ENCODE measurements at regions not wholly inside any gene's neighbourhood (a gene's known extent, or its start where the extent isn't known, plus 50 kb on each side); places are given as distances from the start of the nearest gene placed in this dataset.

GRCh38 chr9:30120666-30121065, 2263.8 kb upstream of the ACO1 start:
- no peak for FAIRE-seq
- DNase-seq (ENCODE audit: extremely low spot score, insufficient read length, low read depth) = no peak

DNA sequence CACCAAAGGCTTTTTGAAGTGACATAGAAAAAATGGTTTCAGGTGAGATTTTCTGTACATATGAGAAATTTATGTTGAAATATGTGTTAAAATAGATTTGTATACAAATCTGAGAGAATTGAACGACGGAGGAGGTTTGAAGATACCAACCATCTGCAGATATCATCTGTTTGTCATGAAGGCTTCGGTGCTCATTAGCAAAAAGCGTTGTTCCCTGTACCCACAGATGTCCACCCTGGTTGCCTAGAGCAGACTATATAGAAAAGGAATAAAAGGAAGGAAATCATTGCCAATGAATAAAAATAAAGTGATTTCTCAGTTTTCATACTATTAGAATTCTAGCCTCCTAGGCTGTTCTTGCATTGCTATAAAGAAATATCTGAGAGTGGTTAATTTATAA, 2262.8 kb upstream of the ACO1 start:
- DNase-seq (ENCODE audit: extremely low spot score, insufficient read length, low read depth) (no peak), FAIRE-seq (no peak)

- FAIRE-seq = no peak
These were observed 2258.6 kb upstream of the ACO1 start for GRCh38 chr9:30125881-30126280.

GRCh38 chr9:30127371-30127770, 2257.1 kb upstream of the ACO1 start:
- DNase-seq (ENCODE audit: extremely low spot score, insufficient read length, low read depth) (no peak), FAIRE-seq (no peak)

More at GRCh38 chr9:30125881-30126280, 2258.6 kb upstream of the ACO1 start:
- no peak for DNase-seq (ENCODE audit: extremely low spot score, insufficient read length, low read depth)

DNA sequence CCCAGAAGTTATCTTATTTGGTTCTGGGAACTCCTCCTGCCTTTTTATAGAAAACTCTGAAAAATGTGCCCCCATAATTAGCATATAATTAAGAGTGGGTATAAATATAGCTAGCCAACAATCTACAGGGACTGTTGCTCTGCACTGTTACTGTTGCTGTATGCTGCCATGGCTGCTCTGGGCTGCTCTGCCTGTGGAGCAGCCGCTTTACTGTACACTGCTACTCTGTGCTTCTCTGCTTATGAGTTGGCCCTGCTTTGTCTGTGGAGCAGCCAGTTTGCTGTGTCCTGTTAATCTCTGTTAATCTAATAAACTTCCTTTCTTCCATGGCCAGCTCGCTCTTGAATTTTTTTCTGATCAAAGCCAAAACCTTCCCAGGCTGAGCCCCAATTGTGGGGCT, 2244.0 kb upstream of the ACO1 start:
- no peak for FAIRE-seq
- DNase-seq (ENCODE audit: extremely low spot score, insufficient read length, low read depth) = no peak

GRCh38 chr9:30160570-30160969, 2223.9 kb upstream of the ACO1 start:
- FAIRE-seq (no peak), DNase-seq (ENCODE audit: extremely low spot score, insufficient read length, low read depth) (no peak)

DNA sequence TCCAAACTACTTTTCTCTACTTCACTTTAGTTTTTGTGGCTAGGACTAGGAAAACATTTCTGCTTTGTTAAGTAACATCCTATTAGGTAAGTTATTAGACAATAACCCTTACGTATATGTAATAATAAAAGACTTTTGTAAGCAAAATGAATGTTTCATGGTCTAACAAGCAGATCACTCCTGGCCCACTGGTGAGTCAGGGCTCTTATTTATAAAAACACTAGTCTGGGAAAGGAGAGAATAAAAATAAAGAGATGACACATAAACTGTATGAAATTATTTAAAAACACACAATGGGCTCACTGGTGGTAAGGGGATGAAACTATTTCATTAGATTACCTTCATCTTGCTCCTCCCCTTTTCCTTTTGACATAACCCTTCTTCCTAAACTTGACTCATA, 2212.2 kb upstream of the ACO1 start:
- no peak for DNase-seq (ENCODE audit: extremely low spot score, insufficient read length, low read depth)

GRCh38 chr9:30178610-30179009, 2205.8 kb upstream of the ACO1 start:
- no peak for DNase-seq (ENCODE audit: extremely low spot score, insufficient read length, low read depth)
- no peak for FAIRE-seq

More for the DNA sequence above, 2212.2 kb upstream of the ACO1 start:
- FAIRE-seq = no peak

GRCh38 chr9:30193421-30193820, 2191.0 kb upstream of the ACO1 start:
- DNase-seq (ENCODE audit: extremely low spot score, insufficient read length, low read depth) = no peak
- no peak for FAIRE-seq

DNA sequence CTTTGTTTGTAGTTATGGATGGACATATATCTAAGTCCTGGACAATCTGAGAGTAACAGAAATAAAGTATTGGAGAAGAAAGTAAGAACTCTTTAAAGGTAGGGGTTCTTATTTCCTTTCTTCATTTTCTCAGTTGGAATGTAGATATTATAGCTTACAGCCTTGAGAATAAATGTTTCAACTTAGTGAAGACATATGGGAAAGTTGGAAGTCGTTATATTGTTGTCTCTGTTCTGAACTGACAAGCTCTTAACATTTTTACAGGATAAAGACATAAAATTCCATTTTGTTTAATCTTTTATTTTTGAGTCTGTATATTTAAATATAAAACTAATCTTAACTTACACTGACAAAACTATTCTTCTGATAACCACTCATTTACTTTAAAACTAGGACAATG, 2187.5 kb upstream of the ACO1 start:
- FAIRE-seq (no peak), DNase-seq (ENCODE audit: extremely low spot score, insufficient read length, low read depth) (no peak)

- FAIRE-seq (no peak), DNase-seq (ENCODE audit: extremely low spot score, insufficient read length, low read depth) (no peak)
These were observed 2187.0 kb upstream of the ACO1 start for GRCh38 chr9:30197453-30197852.

DNA sequence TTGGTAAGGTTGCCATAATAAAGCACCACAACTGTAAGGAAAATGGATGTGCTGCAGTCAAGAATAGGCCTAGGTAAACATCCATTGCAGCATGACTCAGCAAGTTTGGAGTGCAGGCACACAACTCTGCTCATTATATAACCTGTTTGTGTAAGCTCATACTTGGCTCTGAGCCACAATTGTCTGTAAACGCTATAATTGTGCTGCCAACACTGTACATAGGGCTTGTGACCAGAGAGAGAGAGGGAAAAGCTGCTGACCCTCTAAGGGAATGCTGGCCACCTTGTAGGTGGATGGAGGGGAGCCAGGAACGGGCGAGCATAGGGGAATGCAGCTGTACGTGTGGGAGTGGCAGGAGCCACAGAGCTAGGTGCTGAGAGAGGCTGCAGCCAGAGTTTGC, 2186.5 kb upstream of the ACO1 start:
- DNase-seq (ENCODE audit: extremely low spot score, insufficient read length, low read depth) (no peak), FAIRE-seq (no peak)

- FAIRE-seq = no peak
- no peak for DNase-seq (ENCODE audit: extremely low spot score, insufficient read length, low read depth)
These were observed 2185.8 kb upstream of the ACO1 start for GRCh38 chr9:30198463-30199309.

GRCh38 chr9:30201024-30201423, 2183.4 kb upstream of the ACO1 start:
- no peak for DNase-seq (ENCODE audit: extremely low spot score, insufficient read length, low read depth)
- no peak for FAIRE-seq

DNA sequence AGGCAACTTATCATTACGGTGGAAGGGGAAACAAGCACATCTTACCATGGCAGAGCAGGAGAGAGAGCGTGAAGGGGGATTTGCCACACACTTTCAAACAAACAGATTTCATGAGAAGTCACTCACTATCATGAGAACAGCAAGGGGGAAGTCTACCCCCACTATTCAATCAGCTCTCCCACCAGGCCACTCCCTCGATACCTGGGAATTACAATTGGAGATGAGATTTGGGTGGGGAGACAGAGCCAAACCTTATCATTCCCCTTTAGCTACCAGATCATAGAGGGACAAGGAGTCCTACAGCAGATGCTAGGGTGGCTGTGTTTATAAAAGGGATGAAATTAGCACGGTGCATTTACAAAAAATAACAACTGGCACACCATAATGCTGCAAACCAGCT, 2149.4 kb upstream of the ACO1 start:
- FAIRE-seq (no peak), DNase-seq (ENCODE audit: extremely low spot score, insufficient read length, low read depth) (no peak)

GRCh38 chr9:30235564-30235963, 2148.9 kb upstream of the ACO1 start:
- FAIRE-seq (no peak), DNase-seq (ENCODE audit: extremely low spot score, insufficient read length, low read depth) (no peak)

DNA sequence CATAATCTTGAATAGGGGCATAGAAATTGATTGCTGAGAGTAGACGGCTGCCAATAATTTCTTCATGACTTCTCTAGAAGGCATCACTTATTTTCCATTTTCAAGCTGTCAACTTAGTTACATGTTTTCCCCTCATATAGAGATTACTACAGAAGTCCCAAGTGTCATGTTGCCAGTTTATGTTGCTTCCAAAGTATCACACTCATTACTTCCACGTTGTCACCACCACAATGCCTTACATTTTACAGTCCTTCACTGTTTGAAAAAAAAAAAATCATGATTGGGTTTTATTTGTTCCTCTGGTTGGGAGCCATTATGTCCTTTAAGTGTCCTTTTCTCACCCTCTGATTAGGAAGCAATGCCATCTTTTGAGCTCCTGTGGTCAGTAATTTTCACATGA, 2144.6 kb upstream of the ACO1 start:
- no peak for DNase-seq (ENCODE audit: extremely low spot score, insufficient read length, low read depth)
- no peak for FAIRE-seq

DNA sequence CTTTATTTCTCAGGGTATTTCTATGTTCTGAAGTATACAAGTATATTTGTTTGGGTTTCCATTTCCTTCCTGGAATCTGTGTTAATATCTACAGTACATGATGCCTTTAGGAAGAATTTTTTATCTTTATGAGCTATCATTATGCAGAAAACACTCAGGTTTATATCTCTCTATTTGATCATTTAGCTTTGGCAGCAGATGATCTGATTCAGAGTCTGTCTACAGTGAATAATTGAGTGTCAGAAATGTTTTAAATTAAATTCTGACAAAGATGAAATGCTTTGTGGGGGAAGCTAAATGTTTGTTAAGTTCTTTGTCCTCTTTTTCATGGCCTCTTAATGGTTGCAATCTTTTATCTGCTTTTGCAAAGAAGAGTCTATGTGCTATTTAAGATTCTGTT, 2141.0 kb upstream of the ACO1 start:
- DNase-seq (ENCODE audit: extremely low spot score, insufficient read length, low read depth) (no peak), FAIRE-seq (no peak)

GRCh38 chr9:30244877-30245276, 2139.6 kb upstream of the ACO1 start:
- no peak for FAIRE-seq

GRCh38 chr9:30250872-30251271, 2133.6 kb upstream of the ACO1 start:
- FAIRE-seq (no peak), DNase-seq (ENCODE audit: extremely low spot score, insufficient read length, low read depth) (no peak)

More at GRCh38 chr9:30244877-30245276, 2139.6 kb upstream of the ACO1 start:
- no peak for DNase-seq (ENCODE audit: extremely low spot score, insufficient read length, low read depth)

- no peak for DNase-seq (ENCODE audit: extremely low spot score, insufficient read length, low read depth)
- FAIRE-seq = no peak
These were observed 2126.3 kb upstream of the ACO1 start for GRCh38 chr9:30258094-30258493.

Measured in GM18507 (cell line).